ENCODE measurements at regions not wholly inside any gene's neighbourhood (a gene's known extent, or its start where the extent isn't known, plus 50 kb on each side); places are given as distances from the start of the nearest gene placed in this dataset.

DNA sequence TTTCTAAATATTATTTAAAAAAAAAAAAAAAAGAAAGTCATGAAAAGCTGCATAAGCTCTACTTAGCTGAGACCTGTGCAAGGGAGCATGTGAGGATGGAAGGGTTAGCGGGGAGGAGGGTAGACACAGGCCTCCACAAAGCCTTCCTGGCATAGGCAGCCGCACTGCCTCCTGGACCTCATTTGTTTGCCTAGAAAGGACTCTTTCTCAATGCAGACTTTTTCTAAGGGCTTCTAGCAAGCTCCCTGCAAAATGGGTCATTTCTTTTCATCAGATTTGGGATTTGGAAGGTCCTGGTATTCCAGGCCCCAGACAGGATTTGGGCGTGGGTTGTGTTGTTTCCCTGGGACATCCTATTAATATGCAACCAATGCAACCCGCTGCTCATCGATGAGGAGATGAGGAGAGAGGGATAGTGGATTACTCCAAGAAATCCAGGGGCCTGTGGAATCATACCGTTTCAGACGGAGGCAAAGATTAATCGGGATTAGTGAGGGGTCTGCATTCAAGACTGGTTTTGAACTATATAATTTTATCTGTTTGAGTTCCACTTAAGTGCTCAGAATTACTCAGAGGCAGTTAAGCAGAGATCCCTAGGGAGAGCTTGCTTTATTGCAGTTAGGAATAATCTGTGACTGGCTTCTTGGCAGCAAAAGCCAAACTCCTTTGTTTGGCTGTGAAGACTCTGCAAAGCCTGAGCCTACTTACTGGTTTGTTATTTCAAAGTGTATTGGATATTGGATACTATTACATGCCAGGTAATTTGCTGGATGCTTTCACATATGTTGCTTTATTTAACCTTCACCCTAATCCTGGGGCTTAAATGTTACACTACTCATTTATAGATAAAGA, 106.9 kb upstream of the NAV2 start:
- CTCF ChIA-PET, result interaction anchor here (1.1 to 1.9 kb wide), 5 partner anchors 8 to 52 kb away, joined by 4 to 6 read pairs (median 5); no protein-coding TSS in a partner anchor
- Histone ChIP-seq H3K4me3 (replicated peaks in 1 of 3; ENCODE audit: insufficient read depth in 1 of 3, low read depth in 1 of 3, low read length in 3 of 3) (no peak overlapping the region), H3K9me1 (replicated peaks; ENCODE audit: control insufficient read depth, extremely low read depth, insufficient read depth, low read length) (no peaks in the 10 kb centered on the region), H3K27me3 (ENCODE audit: control insufficient read depth in 2 of 2, insufficient read depth in 2 of 2, low read length in 2 of 2) (no peaks in the 10 kb centered on the region), H3K4me1 (ENCODE audit: control insufficient read depth, extremely low read depth, insufficient read depth, low read length) (peaks cover 8% of the 10 kb centered on the region), H3K9ac (replicated peaks; ENCODE audit: extremely low read depth, insufficient read depth, low read length) (no peak overlapping the region), H3K4me2 (ENCODE audit: insufficient read depth, low read length) (no peak overlapping the region), H4K20me1 (replicated peaks; ENCODE audit: control insufficient read depth, extremely low read depth, insufficient read depth, low read length) (no peaks in the 10 kb centered on the region), H3K36me3 (ENCODE audit: control insufficient read depth in 2 of 2, extremely low read depth in 1 of 2, insufficient read depth in 2 of 2, low read length in 2 of 2) (no peaks in the 10 kb centered on the region), H3K9me3 (replicated peaks; ENCODE audit: control insufficient read depth, insufficient read depth, low read length) (no peaks in the 10 kb centered on the region), H3K27ac (ENCODE audit: insufficient read depth, low read depth, low read length) (no peak overlapping the region), H2AFZ (ENCODE audit: low read depth, low read length) (no peak overlapping the region), H3K79me2 (ENCODE audit: control insufficient read depth, insufficient read depth, low read length) (no peaks in the 10 kb centered on the region)
- POLR2A ChIA-PET, result no interaction called here
- dilution Hi-C loops (cut with MboI; ENCODE audit: extremely low pct_ligation_motif_present, low sequenced_read_pairs), result no loop called here
- BruUV-seq (replicated peaks), result no TSS peak
- DNase-seq (ENCODE audit: low read depth, low spot score), result no peak
- no peak for FAIRE-seq
- TF ChIP-seq FOS (IDR thresholded peaks at IDR 0.05; ENCODE audit: borderline replicate concordance, insufficient read depth, low read length), result no peak
- no peak for TF ChIP-seq MYC (IDR thresholded peaks at IDR 0.05; ENCODE audit: low read depth, low read length)
- TF ChIP-seq JUN (IDR thresholded peaks at IDR 0.05; ENCODE audit: borderline replicate concordance, insufficient read depth, insufficient read length, low read depth), result no peak
- no peak for TF ChIP-seq POLR2A (IDR thresholded peaks at IDR 0.05; ENCODE audit: low read depth, low read length)
- no peak for TF ChIP-seq CTCF (IDR thresholded peaks at IDR 0.05; ENCODE audit: extremely low read depth in 1 of 2, insufficient read depth in 1 of 2, low read depth in 1 of 2, low read length in 2 of 2)
- TF ChIP-seq GATA2 (IDR thresholded peaks at IDR 0.05; ENCODE audit: insufficient read depth, insufficient read length, low read depth, low read length), result no peak
- no peak for TF ChIP-seq MAX (IDR thresholded peaks at IDR 0.05; ENCODE audit: insufficient read depth, insufficient read length)
- TF ChIP-seq POLR2AphosphoS5 (IDR thresholded peaks at IDR 0.05; ENCODE audit: insufficient read depth, low read depth, low read length), result no peak
- no peak for TF ChIP-seq EZH2 (IDR thresholded peaks at IDR 0.05; ENCODE audit: borderline replicate concordance, low read depth, low read length, severe bottlenecking)
- intact Hi-C loops (cut with micrococcal nuclease), result no loop called here

Measured in endothelial cell of umbilical vein (primary cell).